Colonic mucosa (tissue), 4 donors: ENCODE measurements at regions not wholly inside any gene's neighbourhood (a gene's known extent, or its start where the extent isn't known, plus 50 kb on each side); places are given as distances from the start of the nearest gene placed in this dataset.

Source experiments
- DNase-seq: peaks from one replicate; pipeline ENCODE4 v3.0.0-alpha.2; 2020
- H3K27ac ChIP-seq: fragments of 200-600 bp; one replicate; pipeline ENCODE4 v1.8.0; 2021
- H3K27me3 ChIP-seq: fragments of 200-600 bp; one replicate; pipeline ENCODE4 v1.8.0; 2021
- H3K36me3 ChIP-seq: fragments of 200-600 bp; one replicate; pipeline ENCODE4 v1.8.0; 2021
- H3K4me1 ChIP-seq: fragments of 200-600 bp; one replicate; pipeline ENCODE4 v1.8.0; 2021; ENCODE audit warnings: mild to moderate bottlenecking
- H3K4me3 ChIP-seq: fragments of 200-600 bp; one replicate; pipeline ENCODE4 v1.8.0; 2021
- H3K9ac ChIP-seq, 2 donors: one replicate each; pipeline ENCODE4 v1.7.0; 2013; ENCODE audit warnings: control low read depth in 2 of 2, low read depth in 2 of 2, low read length in 2 of 2
- H3K9me3 ChIP-seq: fragments of 200-600 bp; one replicate; pipeline ENCODE4 v1.8.0; 2021
- CTCF ChIP-seq: fragments of 200-600 bp; IDR thresholded peaks from one replicate; pipeline ENCODE4 v1.8.0; 2022; ENCODE audit warnings: antibody characterized with exemption, mild to moderate bottlenecking
- intact Hi-C: fragments of 100-400 bp; cut with DNase I; formaldehyde crosslinking; loops from one replicate; pipeline ENCODE4 v1.14.1; 2022
- donor health status: healthy.
- donor health status: DM: no; HTN: no; CAD: no.
- donor health status: DM: no; HTN: no; CAD: no.

- no peaks in the 10 kb centered on the region for H3K36me3 ChIP-seq
- no peak overlapping the region for H3K27ac ChIP-seq
- no peaks in the 10 kb centered on the region for H3K27me3 ChIP-seq
- intact Hi-C loops: no loop called here
- no peak overlapping the region for H3K4me3 ChIP-seq
- no peaks in the 10 kb centered on the region for H3K9me3 ChIP-seq
- H3K4me1 ChIP-seq: no peaks in the 10 kb centered on the region
- TF ChIP-seq CTCF: no peak
- no peak for DNase-seq
- no peak overlapping the region for H3K9ac ChIP-seq
These were observed 75.8 kb upstream of the ACAN start for GRCh38 chr15:88727439-88727838.

GRCh38 chr15:88729581-88729980, 73.7 kb upstream of the ACAN start:
- intact Hi-C loops: no loop called here
- no peak for TF ChIP-seq CTCF
- Histone ChIP-seq H3K36me3 (no peaks in the 10 kb centered on the region), H3K9ac (no peak overlapping the region), H3K4me3 (no peak overlapping the region), H3K9me3 (no peaks in the 10 kb centered on the region), H3K4me1 (no peaks in the 10 kb centered on the region), H3K27me3 (no peaks in the 10 kb centered on the region), H3K27ac (no peak overlapping the region)
- DNase-seq: no peak

GRCh38 chr15:88730751-88731150, 72.5 kb upstream of the ACAN start:
- Histone ChIP-seq H3K27ac (no peak overlapping the region), H3K9me3 (no peaks in the 10 kb centered on the region), H3K27me3 (no peaks in the 10 kb centered on the region), H3K9ac (no peak overlapping the region), H3K4me3 (no peak overlapping the region), H3K4me1 (no peaks in the 10 kb centered on the region), H3K36me3 (no peaks in the 10 kb centered on the region)
- intact Hi-C loops: no loop called here
- DNase-seq: no peak
- no peak for TF ChIP-seq CTCF

GRCh38 chr15:88735212-88735611, 68.0 kb upstream of the ACAN start:
- H3K9me3 ChIP-seq: no peaks in the 10 kb centered on the region
- no peak overlapping the region for H3K9ac ChIP-seq
- no peak for DNase-seq
- H3K27me3 ChIP-seq: no peaks in the 10 kb centered on the region
- no peak overlapping the region for H3K27ac ChIP-seq
- no peaks in the 10 kb centered on the region for H3K36me3 ChIP-seq
- H3K4me1 ChIP-seq: no peaks in the 10 kb centered on the region
- H3K4me3 ChIP-seq: no peak overlapping the region
- TF ChIP-seq CTCF: no peak
- intact Hi-C loops: no loop called here

- H3K27me3 ChIP-seq: no peaks in the 10 kb centered on the region
- TF ChIP-seq CTCF: no peak
- H3K4me3 ChIP-seq: no peak overlapping the region
- no peaks in the 10 kb centered on the region for H3K4me1 ChIP-seq
- no peaks in the 10 kb centered on the region for H3K9me3 ChIP-seq
- H3K36me3 ChIP-seq: no peaks in the 10 kb centered on the region
- no peak for DNase-seq
- intact Hi-C loops: no loop called here
- H3K9ac ChIP-seq: no peak overlapping the region
- no peak overlapping the region for H3K27ac ChIP-seq
These were observed 67.0 kb upstream of the ACAN start for GRCh38 chr15:88736204-88736603.

GRCh38 chr15:88738796-88739195, 64.4 kb upstream of the ACAN start:
- no peak for DNase-seq
- H3K4me1 ChIP-seq: no peaks in the 10 kb centered on the region
- no peak for TF ChIP-seq CTCF
- H3K27ac ChIP-seq: no peak overlapping the region
- H3K9me3 ChIP-seq: no peaks in the 10 kb centered on the region
- no peak overlapping the region for H3K4me3 ChIP-seq
- H3K36me3 ChIP-seq: no peaks in the 10 kb centered on the region
- intact Hi-C loops: no loop called here
- H3K9ac ChIP-seq: no peak overlapping the region
- no peaks in the 10 kb centered on the region for H3K27me3 ChIP-seq
